RPMI8226 (cell line): ENCODE measurements at regions not wholly inside any gene's neighbourhood (a gene's known extent, or its start where the extent isn't known, plus 50 kb on each side); places are given as distances from the start of the nearest gene placed in this dataset.

ENCODE experiments used
- DNase-seq: peaks from one replicate; pipeline ENCODE4 v3.0.0-alpha.2; 2015

DNA sequence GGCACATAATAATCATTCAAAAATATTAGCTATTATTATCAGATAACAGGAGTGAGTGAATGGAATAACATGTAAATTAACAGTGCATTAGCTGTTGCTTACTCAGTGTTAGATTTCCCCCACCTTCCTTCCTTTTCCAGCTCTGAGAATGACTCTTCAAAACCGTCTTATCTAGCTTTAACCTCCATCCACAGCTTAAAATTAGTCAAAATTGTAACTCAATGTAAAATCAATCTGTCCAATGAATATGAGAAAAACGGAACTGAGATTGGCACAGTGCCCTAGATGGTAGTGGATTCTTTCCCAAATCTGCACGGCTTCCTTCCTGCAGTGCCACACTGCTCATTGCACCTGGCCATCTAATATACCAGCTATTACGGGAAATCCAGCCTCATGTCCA, 156.8 kb upstream of the BDNF start:
- DNase-seq, result peak; percentile 55

GRCh38 chr11:27848423-27848822, 148.2 kb upstream of the BDNF start:
- no peak for DNase-seq

- no peak for DNase-seq
These were observed 147.2 kb upstream of the BDNF start for GRCh38 chr11:27847496-27847895.

- no peak for DNase-seq
These were observed 142.0 kb upstream of the BDNF start for GRCh38 chr11:27842290-27842689.

- DNase-seq, result no peak
These were observed 140.8 kb upstream of the BDNF start for GRCh38 chr11:27841023-27841422.

- DNase-seq, result no peak
These were observed 139.1 kb upstream of the BDNF start for GRCh38 chr11:27839226-27839913.

- no peak for DNase-seq
These were observed 138.4 kb upstream of the BDNF start for GRCh38 chr11:27838674-27839073.

DNA sequence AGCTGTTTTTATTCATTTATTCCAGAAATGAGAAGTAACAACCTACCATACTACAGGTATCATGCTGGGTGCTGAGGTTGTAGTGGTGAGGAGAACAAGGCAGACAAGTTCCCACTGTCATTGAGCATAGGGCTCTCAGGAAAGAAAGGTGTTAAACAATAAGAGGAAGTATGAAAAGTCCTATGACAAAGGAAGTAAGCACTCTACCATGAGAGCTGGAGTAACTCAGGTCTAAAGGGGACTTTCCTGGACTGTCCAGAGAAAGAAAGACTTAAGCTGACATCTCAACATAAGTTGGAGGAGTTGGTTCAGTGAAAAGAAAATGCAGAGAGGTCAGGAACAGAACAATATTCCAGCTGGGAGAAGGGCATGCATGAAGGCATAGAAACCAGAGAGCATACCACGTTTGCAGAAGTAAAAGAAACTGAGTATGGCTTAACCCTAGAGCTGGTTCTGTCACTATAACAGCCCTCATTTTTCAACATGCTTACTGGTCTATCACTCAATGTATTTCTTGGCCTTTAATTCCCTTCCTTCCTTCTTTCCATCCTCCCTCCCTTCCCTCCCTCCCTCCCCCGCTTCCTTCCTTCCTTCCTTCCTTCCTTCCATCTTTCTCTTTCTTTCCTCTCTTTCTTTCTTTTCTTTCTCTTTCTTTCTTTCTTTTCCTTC, 137.8 kb upstream of the BDNF start:
- no peak for DNase-seq

- no peak for DNase-seq
These were observed 130.0 kb upstream of the BDNF start for GRCh38 chr11:27830206-27830605.

DNA sequence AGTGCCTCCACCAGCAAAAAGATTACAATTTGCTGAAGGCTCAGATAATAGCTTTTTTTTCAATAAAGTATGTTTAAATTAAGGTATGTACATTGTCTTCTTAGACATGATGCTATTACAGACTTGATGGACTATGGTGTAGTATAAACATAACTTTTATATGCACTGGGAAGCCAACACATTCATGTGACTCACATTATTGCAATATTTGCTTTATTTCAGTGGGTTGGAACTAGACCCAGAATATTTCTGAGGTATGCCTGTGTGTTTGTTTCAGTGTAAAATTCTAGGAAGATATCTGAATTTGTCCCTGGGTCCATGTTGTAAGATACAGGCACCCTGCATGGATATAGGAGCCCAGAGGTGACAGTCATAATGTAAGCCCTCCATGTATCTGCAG, 120.0 kb upstream of the BDNF start:
- no peak for DNase-seq

- DNase-seq, result no peak
These were observed 115.9 kb upstream of the BDNF start for GRCh38 chr11:27816197-27816596.

GRCh38 chr11:27812341-27812740, 112.1 kb upstream of the BDNF start:
- no peak for DNase-seq

- DNase-seq, result no peak
These were observed 107.3 kb upstream of the BDNF start for GRCh38 chr11:27807596-27807995.

- no peak for DNase-seq
These were observed 105.9 kb upstream of the BDNF start for GRCh38 chr11:27806122-27806521.

DNA sequence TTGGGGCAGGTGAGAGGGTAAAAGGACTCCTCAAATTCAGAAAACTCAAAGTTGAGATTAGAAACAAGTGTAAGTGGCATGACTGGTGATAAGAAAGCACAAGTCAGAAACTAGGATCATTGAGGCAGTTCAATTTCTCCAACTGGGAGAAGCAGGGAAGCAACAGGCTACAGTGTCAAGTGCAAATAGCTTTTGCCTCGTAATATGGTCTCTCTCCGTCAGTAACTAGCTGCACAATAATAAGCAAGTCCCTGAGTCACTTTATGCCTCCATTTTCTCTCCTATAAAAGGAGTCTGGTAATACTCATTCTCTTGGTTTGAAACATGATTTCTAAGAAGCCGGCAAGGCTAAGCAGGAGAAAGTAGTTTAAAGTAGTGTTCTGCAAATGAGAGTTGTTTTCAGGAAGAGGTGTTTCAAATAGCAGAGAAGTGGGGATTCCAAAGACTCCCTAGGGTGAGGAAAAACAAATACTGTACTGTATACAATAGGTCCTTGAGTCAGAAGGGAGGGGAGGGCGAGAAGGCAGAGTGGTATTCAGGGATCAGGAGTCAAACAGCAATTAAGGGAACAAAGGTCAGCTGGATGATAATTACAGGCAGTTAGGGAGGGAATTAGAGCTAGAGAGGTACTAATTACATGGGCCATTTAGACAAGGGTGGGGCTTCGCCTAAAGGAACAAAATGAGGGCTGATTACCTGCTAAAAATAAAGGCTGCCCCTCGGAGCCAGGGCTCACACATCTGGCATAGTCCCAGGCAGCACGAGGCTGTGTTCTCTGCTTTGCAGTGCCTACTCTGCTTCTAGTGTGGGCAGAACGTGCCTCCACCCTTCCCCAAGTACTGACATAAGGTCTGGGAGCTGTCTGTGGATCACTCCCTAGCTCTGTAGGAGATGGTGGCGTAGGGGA, 96.0 kb upstream of the BDNF start:
- DNase-seq, result no peak

- DNase-seq, result no peak
These were observed 86.6 kb upstream of the BDNF start for GRCh38 chr11:27786864-27787263.

- DNase-seq, result no peak
These were observed 86.1 kb upstream of the BDNF start for GRCh38 chr11:27786331-27786730.

- DNase-seq, result no peak
These were observed 83.6 kb upstream of the BDNF start for GRCh38 chr11:27783701-27784355.

GRCh38 chr11:27777033-27777432, 76.8 kb upstream of the BDNF start:
- no peak for DNase-seq

DNA sequence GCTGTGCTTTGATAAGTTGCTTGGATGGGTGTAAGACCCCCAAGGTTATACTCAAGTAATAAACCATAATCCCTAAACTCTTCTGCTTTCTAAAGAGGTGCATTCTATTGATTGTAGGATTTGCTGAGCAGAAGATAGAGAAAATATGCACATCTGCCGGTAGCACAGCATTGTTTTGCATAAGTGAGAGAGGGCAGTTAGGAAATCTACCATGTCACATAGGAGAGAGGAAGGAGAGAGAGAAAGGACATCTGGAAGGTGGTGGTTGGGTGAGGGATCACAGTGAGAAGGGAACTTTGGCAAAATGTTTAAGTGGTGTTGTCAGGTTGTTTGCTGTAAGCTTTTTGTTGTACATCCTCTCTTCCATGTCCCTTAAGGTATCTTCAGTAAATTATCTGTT, 73.6 kb upstream of the BDNF start:
- DNase-seq, result no peak

DNA sequence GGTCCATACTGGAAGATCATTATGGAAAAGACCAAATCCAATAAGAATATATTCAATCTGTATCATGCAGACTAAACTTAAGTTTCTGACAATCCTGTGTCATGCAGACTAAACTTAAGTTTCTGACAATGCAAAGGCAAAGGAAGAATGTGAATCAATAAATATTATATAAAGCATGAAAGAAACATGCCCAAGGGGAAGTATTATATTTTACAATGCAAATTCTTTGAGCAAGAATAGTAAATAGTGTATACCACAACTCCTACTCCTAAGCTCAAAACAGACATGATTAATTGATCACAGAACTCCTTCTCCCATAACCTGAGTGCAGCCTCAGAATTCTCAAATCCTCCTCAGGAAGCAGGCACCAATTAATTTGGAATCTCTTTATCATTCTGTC, 71.3 kb upstream of the BDNF start:
- DNase-seq, result no peak

GRCh38 chr11:27770576-27770975, 70.3 kb upstream of the BDNF start:
- no peak for DNase-seq

GRCh38 chr11:27763736-27764135, 63.5 kb upstream of the BDNF start:
- DNase-seq, result no peak
